HS-27A (cell line): ENCODE measurements at regions not wholly inside any gene's neighbourhood (a gene's known extent, or its start where the extent isn't known, plus 50 kb on each side); places are given as distances from the start of the nearest gene placed in this dataset.

Experiments used
- DNase-seq: peaks from one replicate; pipeline ENCODE4 v3.0.0-alpha.2; 2012; ENCODE audit warnings: low read depth, missing footprints

DNA sequence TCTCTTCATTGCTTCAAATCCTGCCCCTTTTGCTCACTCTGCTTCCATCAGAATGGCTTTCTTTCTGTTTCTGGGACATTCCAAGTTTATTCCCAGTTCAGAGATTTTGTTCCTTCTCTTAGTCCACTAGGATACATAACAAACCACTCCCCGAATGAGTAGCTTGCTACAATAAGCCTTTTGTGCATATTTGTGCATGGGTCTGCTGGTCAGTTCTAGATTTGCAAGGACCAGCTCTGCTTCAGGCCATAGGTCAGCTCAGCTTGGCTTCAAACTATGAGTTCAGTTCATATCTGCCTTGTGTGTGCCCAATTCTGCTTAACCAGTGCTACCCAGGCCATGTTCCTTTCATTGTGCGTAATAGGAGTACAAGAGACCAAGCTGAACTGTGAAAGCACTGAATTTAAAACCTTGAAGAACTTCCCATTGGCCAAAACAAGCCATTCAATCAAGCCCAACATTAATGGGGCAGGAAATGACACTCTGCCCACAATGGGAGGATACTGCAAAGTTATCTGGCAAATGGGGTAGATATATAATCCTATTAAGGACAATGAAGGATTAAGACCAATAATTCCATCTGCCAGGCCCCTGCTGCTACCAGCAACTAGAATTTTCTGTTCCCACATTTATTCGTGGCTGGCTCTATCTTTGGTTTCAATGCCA is 328.8 kb downstream of the PRELID2 start:
- no peak for DNase-seq

GRCh38 chr5:145502906-145503305 is 332.2 kb downstream of the PRELID2 start:
- no peak for DNase-seq

- no peak for DNase-seq
Measured at GRCh38 chr5:145500710-145501109, 334.4 kb downstream of the PRELID2 start.

- no peak for DNase-seq
Measured at GRCh38 chr5:145499483-145499882, 335.7 kb downstream of the PRELID2 start.

DNA sequence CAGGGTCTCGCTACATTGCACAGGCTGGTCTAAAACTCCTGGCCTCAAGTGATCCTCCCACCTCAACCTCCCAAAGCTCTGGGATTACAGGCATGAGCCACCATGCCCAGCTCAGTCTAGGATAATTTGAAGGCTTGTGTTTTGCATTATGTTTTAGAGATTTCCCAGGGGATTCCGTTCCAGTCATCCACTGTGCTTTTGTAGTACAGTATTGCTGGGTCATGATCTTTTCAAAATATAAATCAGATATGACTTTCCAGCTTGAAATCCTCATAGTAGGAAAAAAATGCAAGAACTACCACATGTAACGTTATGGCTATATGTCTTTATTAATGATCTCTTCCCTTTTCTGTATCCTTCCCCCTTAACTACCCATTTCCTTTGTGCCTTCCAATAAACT is 338.1 kb downstream of the PRELID2 start:
- no peak for DNase-seq

DNA sequence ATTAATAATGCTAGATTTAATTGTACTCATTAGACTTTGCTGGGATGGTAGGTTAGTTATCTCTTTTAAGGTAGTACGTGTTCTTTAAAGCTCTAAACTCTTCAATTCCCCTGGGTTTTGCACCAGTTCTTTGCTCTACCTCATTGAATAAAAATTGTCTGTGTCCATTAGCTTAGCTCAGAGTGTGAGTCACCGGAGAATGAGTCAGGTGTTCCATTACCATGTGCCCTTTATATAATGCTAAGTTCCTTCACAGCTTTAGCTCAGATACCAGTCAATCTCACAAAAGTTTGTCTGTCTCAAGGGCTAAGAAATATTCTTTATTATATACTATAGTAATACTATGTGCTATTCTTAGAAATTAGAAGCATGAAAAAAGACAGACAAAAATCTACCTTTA is 339.4 kb downstream of the PRELID2 start:
- peak; percentile 41 for DNase-seq

DNA sequence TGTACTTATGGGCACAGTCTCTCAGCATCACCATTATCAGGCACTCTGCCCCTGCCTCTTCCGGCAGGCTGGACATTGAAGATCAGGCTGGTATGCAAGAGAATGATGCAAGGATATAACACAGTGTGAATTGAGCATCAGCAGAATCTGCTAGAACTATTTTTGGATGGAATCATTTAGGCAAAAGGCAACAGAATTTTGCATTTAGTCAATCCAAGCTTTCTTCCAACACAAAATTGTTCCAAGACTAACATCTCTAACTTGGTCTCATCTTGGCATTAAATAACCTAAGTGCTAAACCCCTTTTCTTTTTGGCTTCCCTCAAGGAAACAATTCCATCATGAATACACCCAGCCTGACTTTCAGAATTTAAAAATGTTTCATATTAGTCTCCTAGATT is 339.9 kb downstream of the PRELID2 start:
- no peak for DNase-seq

DNA sequence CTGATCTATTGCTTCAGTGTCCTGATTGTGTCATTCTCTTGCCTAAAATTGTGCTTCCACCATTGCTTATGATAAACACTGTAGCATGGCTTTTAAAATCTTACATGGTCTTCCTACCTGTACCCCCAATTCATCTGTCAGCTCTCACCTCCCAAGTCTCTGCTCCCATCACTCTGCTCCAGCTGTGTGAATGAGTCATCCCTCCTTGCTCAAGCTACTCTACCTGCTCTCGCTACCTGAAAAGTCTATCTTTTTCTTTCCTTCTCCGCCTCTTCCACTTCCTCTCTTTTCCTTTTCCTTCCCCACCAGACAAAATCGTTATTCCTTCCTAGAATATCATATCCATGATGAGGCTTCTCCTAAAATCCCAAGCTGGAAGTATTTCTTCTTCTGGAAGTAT is 341.7 kb downstream of the PRELID2 start:
- DNase-seq = no peak

DNA sequence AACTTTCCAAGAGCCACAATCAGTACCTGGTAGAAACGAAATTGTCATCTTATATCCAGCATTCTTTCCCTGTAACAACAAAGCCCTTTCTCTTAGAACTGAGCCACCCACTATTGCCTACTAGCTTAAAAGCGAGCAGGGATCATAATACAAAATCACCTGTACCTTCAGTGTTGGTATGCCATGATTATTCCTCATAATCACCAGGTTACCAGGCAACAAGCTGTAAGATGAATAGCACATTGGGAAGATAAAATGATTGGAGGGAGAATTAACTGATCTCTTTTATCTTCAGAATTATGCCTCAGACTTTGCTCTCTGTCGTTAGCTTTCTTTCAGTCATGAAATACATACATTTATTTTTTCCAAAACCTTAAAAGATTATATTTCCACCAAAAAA is 345.6 kb downstream of the PRELID2 start:
- DNase-seq = no peak

DNA sequence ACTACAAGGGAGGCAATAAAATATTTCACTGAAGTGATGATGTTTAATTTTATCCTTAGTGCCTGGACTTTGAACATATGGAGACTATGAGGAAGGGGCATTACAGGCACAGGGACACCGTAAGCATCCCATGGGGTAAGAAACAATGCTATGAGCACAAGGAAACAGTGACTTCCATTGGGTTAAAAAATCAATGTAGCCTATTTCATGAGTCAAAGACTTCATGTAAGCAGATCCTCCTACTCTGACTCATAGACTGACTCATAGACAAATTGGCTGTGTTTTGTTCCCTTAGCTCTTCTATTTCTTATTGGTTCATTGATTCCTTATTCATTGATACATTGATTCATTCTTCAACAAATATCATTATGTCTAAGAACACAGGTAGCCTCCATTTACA is 351.0 kb downstream of the PRELID2 start:
- DNase-seq = peak; percentile 30

- no peak for DNase-seq
Measured at GRCh38 chr5:145483212-145483611, 351.9 kb downstream of the PRELID2 start.

DNA sequence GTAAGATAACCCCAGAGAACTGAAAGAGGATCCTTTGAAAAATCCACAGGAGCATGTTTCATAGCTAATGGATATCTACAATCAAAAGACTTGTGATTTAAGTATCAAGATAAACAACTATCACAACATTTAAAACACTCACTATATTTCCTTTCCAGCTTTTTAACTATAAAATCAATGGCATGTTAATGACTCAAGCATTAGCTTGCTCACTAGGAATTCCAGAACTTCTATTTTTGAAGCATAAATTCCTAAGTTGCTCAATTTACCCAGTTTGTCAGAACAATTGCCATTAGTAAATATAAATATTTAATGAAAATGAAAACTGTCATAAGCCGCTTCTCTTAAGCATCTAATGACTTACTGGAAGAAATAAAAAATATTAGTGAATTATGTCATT is 355.3 kb downstream of the PRELID2 start:
- DNase-seq = no peak

DNA sequence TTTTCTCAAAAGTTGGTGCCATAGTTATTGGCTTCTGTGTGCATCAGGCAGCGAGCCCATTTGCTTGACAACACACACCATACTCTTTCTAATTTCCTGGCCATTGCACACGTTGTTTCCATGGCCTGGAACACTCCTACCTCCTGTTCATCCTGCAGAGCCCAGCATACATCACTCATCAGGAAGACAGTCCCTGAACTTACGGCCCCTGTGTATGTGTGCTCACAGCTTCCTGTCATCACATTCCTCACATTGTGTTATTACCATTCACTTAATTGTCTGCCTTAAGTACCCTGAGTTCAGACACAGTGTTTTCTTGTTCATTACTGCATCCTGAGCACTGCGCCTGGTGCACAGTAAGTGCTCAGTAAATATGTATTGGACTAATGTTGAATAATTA is 355.9 kb downstream of the PRELID2 start:
- no peak for DNase-seq

DNA sequence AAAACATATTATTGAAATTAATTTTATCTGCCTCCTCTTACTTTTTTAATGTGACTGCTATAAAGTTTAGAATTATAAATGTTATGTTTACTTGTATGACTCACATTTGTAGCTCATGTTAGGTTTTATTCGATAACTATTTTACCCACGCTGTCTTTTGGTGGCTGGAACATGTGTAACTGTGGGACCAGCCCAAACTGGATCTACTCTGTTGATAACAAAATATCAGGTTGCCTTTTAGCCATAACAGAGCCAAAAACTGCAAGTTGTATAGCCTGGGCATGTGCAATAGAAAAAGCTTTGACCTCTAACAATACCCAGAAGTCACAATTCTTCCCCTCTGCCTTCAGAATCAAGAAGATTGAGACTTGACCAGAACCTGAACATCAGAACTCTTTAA is 356.5 kb downstream of the PRELID2 start:
- peak; percentile 15 for DNase-seq

DNA sequence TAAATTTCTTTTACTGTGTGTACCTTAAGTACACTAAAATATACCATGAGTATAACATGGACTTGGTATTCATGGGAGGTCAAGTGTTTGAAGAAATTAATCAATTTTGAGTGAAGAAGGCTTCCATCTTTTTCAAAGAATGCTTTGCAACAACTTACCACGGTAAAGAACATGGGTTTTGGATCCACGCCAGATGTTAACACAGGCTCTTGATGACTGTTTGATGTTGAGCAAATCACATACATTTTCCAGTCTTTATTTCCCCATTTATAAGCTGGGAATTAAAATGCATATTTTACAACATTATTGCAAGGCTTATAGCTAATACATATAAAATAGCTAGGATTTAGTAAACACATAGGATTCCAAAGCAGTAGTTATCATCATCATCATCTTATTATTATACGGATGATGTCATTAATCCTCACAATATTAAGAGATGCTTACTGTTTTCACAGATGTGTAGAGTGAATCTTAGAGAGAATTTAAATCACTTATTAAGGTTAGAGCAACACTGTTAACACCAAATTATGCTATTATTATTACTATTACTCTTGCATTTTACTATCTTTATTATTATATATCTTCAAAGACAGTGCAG is 362.0 kb downstream of the PRELID2 start:
- no peak for DNase-seq

DNA sequence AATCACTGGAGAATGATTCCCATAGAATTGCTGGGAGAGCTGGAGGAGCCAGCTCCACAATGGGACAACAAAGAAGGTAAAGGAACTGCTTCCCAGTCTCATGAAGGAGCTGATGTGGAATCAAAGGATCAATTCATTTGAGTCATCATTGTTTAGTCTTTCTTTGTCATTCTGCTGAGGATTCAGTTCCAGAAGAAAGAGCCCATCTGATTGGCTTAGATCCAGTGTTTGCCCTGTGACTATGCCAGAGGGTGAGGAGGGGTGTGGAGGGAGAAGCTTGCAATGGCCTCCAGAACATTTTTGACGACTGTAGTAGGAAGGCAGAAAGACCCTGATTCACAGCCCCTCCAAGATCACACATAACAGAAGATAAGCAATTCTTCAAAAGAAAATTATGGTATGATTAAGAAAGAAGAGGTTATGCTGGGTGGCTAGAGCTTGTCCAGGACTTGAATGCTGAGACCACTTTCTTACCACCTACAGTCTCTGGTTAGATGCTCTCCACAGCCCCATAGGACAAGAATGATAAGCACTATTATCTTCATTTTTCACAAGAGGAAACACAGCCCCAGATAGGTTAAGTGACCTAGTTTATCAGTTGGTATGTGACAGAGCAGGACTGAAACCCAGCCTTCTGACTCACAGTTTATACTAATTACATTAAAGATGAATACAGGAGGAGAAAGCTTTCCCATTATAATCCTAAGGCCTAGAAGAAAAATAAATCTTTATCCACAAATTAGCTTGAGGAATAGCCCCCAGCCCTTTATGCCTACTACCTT is 363.1 kb downstream of the PRELID2 start:
- no peak for DNase-seq

- no peak for DNase-seq
Measured at GRCh38 chr5:145471026-145471425, 364.1 kb downstream of the PRELID2 start.

DNA sequence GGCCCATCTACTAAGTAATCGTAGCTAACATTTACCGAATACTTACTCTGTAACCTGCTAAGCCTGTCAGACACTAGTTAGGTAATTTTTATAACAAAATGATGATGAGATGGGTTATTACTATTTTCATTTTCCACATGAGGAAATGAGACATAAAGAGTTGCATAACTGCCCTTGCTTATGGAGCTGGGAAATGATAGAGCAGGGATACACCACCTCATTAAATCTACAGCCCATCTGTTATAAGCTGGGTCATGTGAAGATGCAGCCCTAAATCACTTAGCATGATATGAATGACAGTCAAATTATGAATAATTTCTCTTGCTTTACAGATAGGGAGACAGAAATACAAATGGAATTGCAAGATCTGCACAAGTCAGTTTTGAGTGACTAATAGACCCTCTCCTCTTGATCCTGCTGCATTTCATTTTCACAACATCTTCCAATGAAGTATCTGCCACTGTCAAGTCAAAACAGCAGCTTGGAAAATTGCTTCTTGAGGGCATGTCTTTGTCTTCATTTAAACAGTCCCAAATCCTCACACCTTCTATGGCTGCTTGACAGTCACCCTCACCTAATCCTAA is 364.7 kb downstream of the PRELID2 start:
- no peak for DNase-seq

DNA sequence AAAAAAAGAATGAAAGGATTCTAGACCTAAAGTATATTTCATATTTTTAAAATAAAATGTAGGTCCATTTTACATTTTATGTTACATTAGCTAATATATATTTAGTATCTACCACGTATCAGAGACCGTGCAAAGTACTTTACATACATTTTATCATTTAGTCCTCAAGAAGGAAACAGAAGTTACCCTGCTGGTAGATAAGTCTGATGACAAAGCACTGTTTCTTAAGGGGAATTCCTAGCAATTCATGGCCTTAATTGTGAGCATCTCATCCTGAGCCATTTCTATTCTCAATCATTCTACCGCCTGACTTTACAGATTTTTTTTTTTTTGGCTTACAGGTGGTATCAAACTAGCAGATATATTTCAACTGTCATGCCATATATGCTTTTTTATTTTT is 367.7 kb downstream of the PRELID2 start:
- no peak for DNase-seq

DNA sequence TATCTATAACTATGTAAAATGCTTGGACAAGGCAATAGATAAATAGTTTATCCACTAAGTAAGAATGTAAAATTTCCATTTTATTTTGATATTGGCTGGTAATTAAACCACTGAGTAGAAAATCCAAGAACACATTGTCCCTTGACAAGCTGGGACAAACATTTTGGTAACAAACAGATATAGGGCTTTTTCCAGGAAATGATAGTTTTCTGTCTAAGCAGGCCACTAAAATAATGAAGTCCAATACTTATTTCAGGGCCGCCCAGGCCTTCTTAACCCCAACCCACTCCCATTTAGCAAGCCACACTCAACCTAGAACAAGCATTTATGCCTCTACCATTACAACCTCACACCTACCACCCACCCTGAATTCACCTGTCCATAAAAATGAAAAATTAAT is 368.6 kb downstream of the PRELID2 start:
- no peak for DNase-seq

DNA sequence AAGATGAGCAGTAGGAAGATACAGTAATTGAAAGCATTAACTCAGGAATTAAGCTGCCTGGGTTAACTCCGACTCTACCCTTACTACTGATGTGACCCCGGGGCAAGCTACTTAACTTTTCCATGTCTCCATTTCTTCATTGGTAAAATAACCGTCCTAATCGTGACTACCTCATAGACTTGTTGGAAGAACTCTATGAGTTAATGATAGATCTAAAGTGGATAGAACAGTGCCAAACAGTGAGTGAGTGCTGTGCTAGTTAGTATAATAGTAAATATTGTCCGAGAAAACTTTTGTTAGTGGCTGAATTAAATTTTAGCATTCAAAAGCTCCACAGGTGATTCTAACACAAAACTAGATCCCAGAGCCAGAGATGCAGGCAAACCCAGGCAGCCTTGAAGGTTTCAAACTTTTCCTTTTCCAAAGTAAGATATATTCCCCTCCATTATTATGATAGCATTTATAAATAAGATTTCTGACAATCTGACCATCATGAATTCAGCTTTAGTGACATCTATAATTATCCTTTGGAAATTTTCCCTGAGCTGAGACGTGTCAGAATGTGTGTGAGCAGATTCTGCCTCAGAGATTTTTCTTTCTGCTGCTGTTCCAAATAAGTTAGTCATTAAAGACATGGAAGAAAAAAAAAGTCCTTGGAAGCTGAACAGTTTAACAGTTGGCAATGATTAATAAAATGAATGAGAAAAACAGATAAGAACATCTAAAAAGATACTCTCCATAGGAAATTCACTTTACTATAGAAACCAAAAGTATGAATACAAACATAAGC is 369.5 kb downstream of the PRELID2 start:
- no peak for DNase-seq

- DNase-seq = no peak
Measured at GRCh38 chr5:145464171-145464570, 371.0 kb downstream of the PRELID2 start.
